ENCODE measurements at regions not wholly inside any gene's neighbourhood (a gene's known extent, or its start where the extent isn't known, plus 50 kb on each side); places are given as distances from the start of the nearest gene placed in this dataset.
A peak's percentile ranks its signal among the peaks of the same experiment; 100 is the strongest.
"Not testable (repeated sequence)": the region's sequence is repeated elsewhere in the genome, so short reads cannot be mapped to it uniquely, and the experiment has no call there.

- not testable (repeated sequence) for DNase-seq (ENCODE audit: low spot score)
These were observed 58.6 kb upstream of the TARP start for GRCh38 chr7:38331853-38332595.

DNA sequence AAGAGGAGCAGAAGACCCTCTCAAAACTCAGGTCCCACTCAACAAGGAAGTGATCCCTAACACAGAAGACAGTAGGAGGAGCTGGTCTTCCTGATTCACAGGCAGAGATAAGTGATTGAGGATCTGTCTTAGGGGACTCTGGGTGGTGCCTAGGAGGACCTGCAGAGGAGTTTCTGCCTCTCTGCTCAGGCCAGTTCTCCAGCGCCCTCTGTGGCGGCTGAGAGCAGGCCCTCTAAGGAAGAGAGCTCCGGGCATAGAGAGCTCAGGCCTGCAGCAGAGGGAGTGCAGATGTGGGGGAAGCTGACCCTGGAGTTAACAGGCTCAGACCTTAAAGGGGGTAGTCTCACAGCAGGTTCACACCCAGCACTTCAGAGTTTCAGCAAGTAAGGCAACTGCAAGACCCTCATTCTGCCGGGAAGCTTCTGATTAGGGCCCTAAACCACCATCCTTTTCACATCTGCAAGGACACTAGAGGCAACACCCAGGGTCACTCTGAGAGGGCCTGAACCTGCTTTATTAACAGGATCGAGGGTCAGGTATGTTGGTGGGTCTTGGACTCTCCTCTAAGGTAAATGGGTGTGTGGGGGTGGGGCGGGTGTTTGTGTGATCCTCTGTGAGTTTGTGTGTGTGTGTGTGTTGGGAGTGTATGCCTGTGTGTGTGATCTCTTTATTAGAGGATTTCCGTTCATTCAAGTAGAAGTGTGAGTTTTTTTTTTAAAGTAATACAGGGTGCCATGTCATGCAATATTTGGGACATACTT, 57.6 kb upstream of the TARP start:
- no peak for DNase-seq (ENCODE audit: low spot score)

DNA sequence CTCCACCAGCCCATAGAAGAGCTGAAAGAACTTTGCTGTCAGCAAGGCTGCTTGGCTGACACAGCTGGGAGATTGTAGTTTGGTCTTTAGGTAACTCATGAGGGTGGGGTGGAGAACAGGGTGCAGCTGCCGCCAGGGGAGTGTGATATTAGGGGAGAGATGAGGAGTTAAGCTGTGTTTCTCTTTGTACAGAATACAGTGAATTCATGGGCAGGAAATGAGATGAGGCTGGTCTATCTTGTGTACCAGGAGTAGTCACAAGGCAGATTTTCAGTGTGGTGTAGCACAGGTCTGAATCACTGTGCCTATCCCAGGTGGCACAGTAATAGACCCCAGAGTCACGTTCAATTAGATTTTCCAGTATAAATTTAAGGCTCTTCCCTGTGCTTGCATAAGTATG, 56.6 kb upstream of the TARP start:
- DNase-seq (ENCODE audit: low spot score), result no peak

GRCh38 chr7:38329340-38329739, 55.9 kb upstream of the TARP start:
- DNase-seq (ENCODE audit: low spot score), result no peak

GRCh38 chr7:38328814-38329213, 55.4 kb upstream of the TARP start:
- DNase-seq (ENCODE audit: low spot score), result no peak

GRCh38 chr7:38327637-38328036, 54.2 kb upstream of the TARP start:
- DNase-seq (ENCODE audit: low spot score), result peak; percentile 38
